Neural progenitor cell (in vitro differentiated cells): ENCODE measurements at regions not wholly inside any gene's neighbourhood (a gene's known extent, or its start where the extent isn't known, plus 50 kb on each side); places are given as distances from the start of the nearest gene placed in this dataset.

Source experiments
- DNase-seq: peaks from one replicate; pipeline ENCODE4 v3.0.0-alpha.2; 2016; ENCODE audit warnings: low spot score
- H2AFZ ChIP-seq: fragments of 200-600 bp; sonication (generic); replicated peaks from 2 replicates; pipeline ENCODE4 v1.6.1; 2016; ENCODE audit warnings: antibody characterized with exemption
- H3F3A ChIP-seq: fragments of 200-600 bp; sonication (generic); 2 replicates; pipeline ENCODE4 v1.6.1; 2016; ENCODE audit warnings: antibody characterized with exemption, low read depth
- H3K27ac ChIP-seq: fragments of 200-600 bp; sonication (generic); 2 replicates; pipeline ENCODE4 v1.5.1; 2016; ENCODE audit warnings: mild to moderate bottlenecking
- H3K27me3 ChIP-seq: fragments of 200-600 bp; sonication (generic); 2 replicates; pipeline ENCODE4 v1.6.1; 2016; ENCODE audit warnings: mild to moderate bottlenecking, moderate library complexity
- H3K36me3 ChIP-seq: fragments of 200-600 bp; sonication (generic); 2 replicates; pipeline ENCODE4 v1.5.1; 2016
- H3K4me1 ChIP-seq: fragments of 200-600 bp; sonication (generic); 2 replicates; pipeline ENCODE4 v1.6.1; 2016; ENCODE audit warnings: mixed run types
- H3K4me2 ChIP-seq: fragments of 200-600 bp; sonication (generic); 2 replicates; pipeline ENCODE4 v1.6.1; 2016
- H3K4me3 ChIP-seq: fragments of 200-600 bp; sonication (generic); 2 replicates; pipeline ENCODE4 v1.5.1; 2016
- H3K79me2 ChIP-seq: fragments of 200-600 bp; sonication (generic); 2 replicates; pipeline ENCODE4 v1.6.1; 2016; ENCODE audit warnings: low read depth
- H3K9ac ChIP-seq: fragments of 200-600 bp; sonication (generic); 2 replicates; pipeline ENCODE4 v1.6.1; 2016
- H3K9me3 ChIP-seq: fragments of 200-600 bp; sonication (generic); 2 replicates; pipeline ENCODE4 v1.5.1; 2016; ENCODE audit warnings: low read depth
- H4K20me1 ChIP-seq: fragments of 200-600 bp; sonication (generic); 2 replicates; pipeline ENCODE4 v1.6.1; 2016; ENCODE audit warnings: low read depth
- H3K27ac Mint-ChIP-seq: 3 replicates; pipeline ENCODE4 v1.8.0; 2021; ENCODE audit warnings: mixed read lengths
- H3K27me3 Mint-ChIP-seq: 2 replicates; pipeline ENCODE4 v1.8.0; 2022; ENCODE audit warnings: low read depth, mild to moderate bottlenecking, inconsistent platforms, moderate library complexity, mixed read lengths; ENCODE audit not compliant: insufficient read depth
- H3K36me3 Mint-ChIP-seq: 3 replicates; pipeline ENCODE4 v1.8.0; 2021; ENCODE audit warnings: mixed read lengths
- H3K4me1 Mint-ChIP-seq: 3 replicates; pipeline ENCODE4 v1.8.0; 2021; ENCODE audit warnings: mixed read lengths
- H3K4me3 Mint-ChIP-seq: 3 replicates; pipeline ENCODE4 v1.8.0; 2021; ENCODE audit warnings: mild to moderate bottlenecking, moderate library complexity, mixed read lengths
- H3K9me3 Mint-ChIP-seq: 3 replicates; pipeline ENCODE4 v1.8.0; 2020; ENCODE audit warnings: mixed read lengths
- EZH2 ChIP-seq: fragments of 200-600 bp; sonication (generic); IDR thresholded peaks from 2 replicates; pipeline ENCODE4 v1.6.1; 2017; ENCODE audit warnings: antibody characterized with exemption, mild to moderate bottlenecking, moderate library complexity
- EZH2phosphoT487 ChIP-seq: fragments of 200-600 bp; sonication (generic); IDR thresholded peaks from 2 replicates; pipeline ENCODE4 v1.6.1; 2017; ENCODE audit warnings: antibody characterized with exemption
- TF ChIP-seq, protein P1 (sequence below): fragments of 200-600 bp; sonication (generic); IDR thresholded peaks from 2 replicates; pipeline ENCODE4 v1.5.1; 2017; ENCODE audit warnings: antibody characterized with exemption, mild to moderate bottlenecking

DNA sequence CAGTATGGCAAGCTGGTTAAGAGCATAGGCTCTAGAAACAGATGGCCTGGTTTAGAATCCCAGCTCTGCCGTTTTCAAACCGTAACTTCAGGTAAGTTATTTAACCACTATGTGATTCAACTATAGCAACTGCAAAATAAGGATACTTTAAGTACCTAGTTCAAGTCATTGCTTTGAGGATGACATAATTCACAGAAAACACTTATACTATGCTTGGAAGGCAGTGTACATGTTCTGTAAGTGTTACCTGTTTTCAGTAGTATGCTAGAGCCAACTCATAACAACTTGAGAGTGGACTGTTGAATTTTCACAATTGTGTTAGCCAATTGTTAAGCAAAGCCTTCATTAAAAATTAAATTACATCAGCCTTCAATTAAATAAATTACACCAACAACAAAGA is 134.8 kb upstream of the BEND6 start:
- H3K27ac ChIP-seq: peak overlapping the region; percentile 34
- TF ChIP-seq, protein P1, sequence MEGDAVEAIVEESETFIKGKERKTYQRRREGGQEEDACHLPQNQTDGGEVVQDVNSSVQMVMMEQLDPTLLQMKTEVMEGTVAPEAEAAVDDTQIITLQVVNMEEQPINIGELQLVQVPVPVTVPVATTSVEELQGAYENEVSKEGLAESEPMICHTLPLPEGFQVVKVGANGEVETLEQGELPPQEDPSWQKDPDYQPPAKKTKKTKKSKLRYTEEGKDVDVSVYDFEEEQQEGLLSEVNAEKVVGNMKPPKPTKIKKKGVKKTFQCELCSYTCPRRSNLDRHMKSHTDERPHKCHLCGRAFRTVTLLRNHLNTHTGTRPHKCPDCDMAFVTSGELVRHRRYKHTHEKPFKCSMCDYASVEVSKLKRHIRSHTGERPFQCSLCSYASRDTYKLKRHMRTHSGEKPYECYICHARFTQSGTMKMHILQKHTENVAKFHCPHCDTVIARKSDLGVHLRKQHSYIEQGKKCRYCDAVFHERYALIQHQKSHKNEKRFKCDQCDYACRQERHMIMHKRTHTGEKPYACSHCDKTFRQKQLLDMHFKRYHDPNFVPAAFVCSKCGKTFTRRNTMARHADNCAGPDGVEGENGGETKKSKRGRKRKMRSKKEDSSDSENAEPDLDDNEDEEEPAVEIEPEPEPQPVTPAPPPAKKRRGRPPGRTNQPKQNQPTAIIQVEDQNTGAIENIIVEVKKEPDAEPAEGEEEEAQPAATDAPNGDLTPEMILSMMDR: no peak
- TF ChIP-seq EZH2phosphoT487: no peak
- TF ChIP-seq EZH2: no peak
- H3K27me3 Mint-ChIP-seq: no peaks in the 10 kb centered on the region

DNA sequence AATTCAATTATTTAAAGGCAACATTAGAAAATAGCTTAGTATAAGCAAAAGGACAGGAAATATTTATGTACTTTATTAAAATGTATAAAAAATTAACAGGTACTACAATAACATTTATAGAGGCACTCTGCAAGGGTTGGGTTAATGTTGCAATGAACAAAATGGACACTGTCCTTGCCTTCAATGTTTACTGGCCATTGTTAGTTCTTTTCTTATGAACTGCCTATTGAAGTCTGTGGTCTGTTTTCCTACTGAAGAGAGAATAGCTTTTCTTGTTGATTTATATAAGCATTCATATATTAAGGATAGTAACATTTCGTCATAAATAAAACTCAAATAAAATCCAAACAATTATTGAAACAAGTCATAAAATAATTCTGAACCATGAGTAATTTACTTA is 135.3 kb upstream of the BEND6 start:
- no peak overlapping the region for H3K4me3 Mint-ChIP-seq
- DNase-seq: no peak
- Histone ChIP-seq H3K36me3 (no peaks in the 10 kb centered on the region), H3K27me3 (no peaks in the 10 kb centered on the region), H3K27ac (no peak overlapping the region), H3K9ac (no peak overlapping the region), H2AFZ (no peak overlapping the region), H3K4me1 (peaks cover 27% of the 10 kb centered on the region), H3K4me3 (no peak overlapping the region), H3F3A (peaks cover 15% of the 10 kb centered on the region), H3K4me2 (no peak overlapping the region), H3K79me2 (peaks cover 100% of the 10 kb centered on the region), H3K9me3 (no peaks in the 10 kb centered on the region), H4K20me1 (peaks cover 85% of the 10 kb centered on the region)
- TF ChIP-seq EZH2 (no peak), EZH2phosphoT487 (no peak)
- TF ChIP-seq, protein P1: no peak
- peaks cover 31% of the 10 kb centered on the region for H3K4me1 Mint-ChIP-seq
- no peak overlapping the region for H3K27ac Mint-ChIP-seq
- no peaks in the 10 kb centered on the region for H3K27me3 Mint-ChIP-seq
- peaks cover 2% of the 10 kb centered on the region for H3K36me3 Mint-ChIP-seq
- H3K9me3 Mint-ChIP-seq: no peaks in the 10 kb centered on the region

More for the DNA sequence above, 134.8 kb upstream of the BEND6 start:
- Mint-ChIP-seq H3K27ac (no peak overlapping the region), H3K4me3 (no peak overlapping the region), H3K4me1 (peaks cover 27% of the 10 kb centered on the region), H3K9me3 (no peaks in the 10 kb centered on the region), H3K36me3 (peaks cover 2% of the 10 kb centered on the region)
- no peak for DNase-seq
- H3K9me3 ChIP-seq: no peaks in the 10 kb centered on the region
- H3K27me3 ChIP-seq: no peaks in the 10 kb centered on the region
- H3K36me3 ChIP-seq: no peaks in the 10 kb centered on the region
- H3K4me3 ChIP-seq: no peak overlapping the region
- H3K4me1 ChIP-seq: peaks cover 22% of the 10 kb centered on the region
- H3K79me2 ChIP-seq: peaks cover 97% of the 10 kb centered on the region
- H4K20me1 ChIP-seq: peaks cover 80% of the 10 kb centered on the region
- peaks cover 10% of the 10 kb centered on the region for H3F3A ChIP-seq
- no peak overlapping the region for H2AFZ ChIP-seq
- no peak overlapping the region for H3K9ac ChIP-seq
- no peak overlapping the region for H3K4me2 ChIP-seq

DNA sequence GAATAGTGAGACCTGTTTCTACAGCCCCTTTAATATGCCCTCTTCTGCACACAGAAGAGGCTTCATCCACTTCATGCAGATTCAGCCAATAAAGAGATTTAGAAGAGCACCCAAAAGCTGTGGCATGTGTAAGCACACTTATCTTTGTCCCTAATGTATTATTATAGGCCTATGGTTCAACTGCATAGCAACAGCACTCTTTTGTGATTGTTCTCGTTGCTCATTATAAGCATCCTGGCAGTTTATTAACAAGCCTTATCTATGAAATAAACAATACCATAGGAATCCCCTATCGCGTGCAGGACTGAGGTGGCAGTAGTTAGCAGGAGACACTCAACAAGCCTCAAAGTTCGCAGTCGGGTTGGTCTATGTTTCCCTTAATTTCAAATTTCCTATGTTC is 138.5 kb upstream of the BEND6 start:
- Mint-ChIP-seq H3K4me1 (peaks cover 35% of the 10 kb centered on the region), H3K4me3 (no peak overlapping the region), H3K27me3 (no peaks in the 10 kb centered on the region), H3K27ac (no peak overlapping the region), H3K9me3 (no peaks in the 10 kb centered on the region), H3K36me3 (peaks cover 2% of the 10 kb centered on the region)
- Histone ChIP-seq H3K27me3 (no peaks in the 10 kb centered on the region), H4K20me1 (peaks cover 91% of the 10 kb centered on the region), H3K4me1 (peaks cover 35% of the 10 kb centered on the region), H3K36me3 (no peaks in the 10 kb centered on the region), H3K27ac (peak overlapping the region; percentile 58), H3K79me2 (peaks cover 96% of the 10 kb centered on the region), H3K4me2 (no peak overlapping the region), H2AFZ (no peak overlapping the region), H3F3A (peaks cover 25% of the 10 kb centered on the region), H3K4me3 (no peak overlapping the region), H3K9ac (no peak overlapping the region), H3K9me3 (no peaks in the 10 kb centered on the region)
- no peak for TF ChIP-seq EZH2
- TF ChIP-seq, protein P1: no peak
- TF ChIP-seq EZH2phosphoT487: no peak
- DNase-seq: no peak

DNA sequence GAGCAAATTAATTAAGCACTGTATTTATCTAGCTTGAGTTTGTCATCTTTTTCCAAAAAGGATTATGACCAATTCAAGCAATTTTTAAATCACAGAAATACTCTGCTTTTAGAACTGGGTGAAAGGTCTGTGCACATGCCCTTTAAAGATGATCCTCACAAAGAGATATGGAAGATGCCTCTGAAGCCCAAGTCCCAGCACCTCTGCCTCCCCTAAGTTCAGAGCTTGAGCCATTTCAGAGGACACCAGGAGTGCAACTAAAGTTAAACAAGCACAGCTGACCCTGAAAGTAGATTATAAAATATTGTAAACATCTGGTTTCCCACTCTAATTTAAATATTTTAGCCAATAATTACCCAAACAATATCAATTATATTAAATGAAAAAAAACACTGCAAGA is 139.5 kb upstream of the BEND6 start:
- Mint-ChIP-seq H3K36me3 (peaks cover 2% of the 10 kb centered on the region), H3K9me3 (no peaks in the 10 kb centered on the region), H3K4me1 (peaks cover 29% of the 10 kb centered on the region), H3K27me3 (no peaks in the 10 kb centered on the region), H3K27ac (no peak overlapping the region), H3K4me3 (no peak overlapping the region)
- DNase-seq: no peak
- peaks cover 96% of the 10 kb centered on the region for H3K79me2 ChIP-seq
- H3K4me2 ChIP-seq: no peak overlapping the region
- no peak overlapping the region for H2AFZ ChIP-seq
- H3K27ac ChIP-seq: peak overlapping the region; percentile 58
- H3K9ac ChIP-seq: no peak overlapping the region
- no peaks in the 10 kb centered on the region for H3K36me3 ChIP-seq
- no peak overlapping the region for H3K4me3 ChIP-seq
- no peaks in the 10 kb centered on the region for H3K27me3 ChIP-seq
- H3K4me1 ChIP-seq: peaks cover 35% of the 10 kb centered on the region
- H3F3A ChIP-seq: peaks cover 27% of the 10 kb centered on the region
- H4K20me1 ChIP-seq: peaks cover 90% of the 10 kb centered on the region
- no peaks in the 10 kb centered on the region for H3K9me3 ChIP-seq
- TF ChIP-seq, protein P1: no peak
- TF ChIP-seq EZH2phosphoT487 (no peak), EZH2 (no peak)
